ENCODE measurements at regions not wholly inside any gene's neighbourhood (a gene's known extent, or its start where the extent isn't known, plus 50 kb on each side); places are given as distances from the start of the nearest gene placed in this dataset.

- in situ Hi-C loops (cut with MboI; ENCODE audit: low sequenced_read_pairs, unreplicated experiment): no loop called here
These were observed 400.9 kb upstream of the CYLC2 start for GRCh38 chr9:102594241-102594640.

GRCh38 chr9:102587281-102587680 lies 407.9 kb upstream of the CYLC2 start:
- no peak for TF ChIP-seq CTCF (IDR thresholded peaks at IDR 0.05; ENCODE audit: borderline replicate concordance, control extremely low read depth, extremely low read depth, insufficient read depth, missing control alignments)
- in situ Hi-C loops (cut with MboI; ENCODE audit: low sequenced_read_pairs, unreplicated experiment): no loop called here

More at GRCh38 chr9:102594241-102594640, 400.9 kb upstream of the CYLC2 start:
- DNase-seq (ENCODE audit: low spot score): no peak
- TF ChIP-seq CTCF (IDR thresholded peaks at IDR 0.05; ENCODE audit: borderline replicate concordance, control extremely low read depth, extremely low read depth, insufficient read depth, missing control alignments): no peak

GRCh38 chr9:102569436-102569835 lies 425.7 kb upstream of the CYLC2 start:
- no peak for DNase-seq (ENCODE audit: low spot score)
- in situ Hi-C loops (cut with MboI; ENCODE audit: low sequenced_read_pairs, unreplicated experiment): no loop called here
- TF ChIP-seq CTCF (IDR thresholded peaks at IDR 0.05; ENCODE audit: borderline replicate concordance, control extremely low read depth, extremely low read depth, insufficient read depth, missing control alignments): no peak

More at GRCh38 chr9:102587281-102587680, 407.9 kb upstream of the CYLC2 start:
- no peak for DNase-seq (ENCODE audit: low spot score)

GRCh38 chr9:102551346-102551745 lies 443.8 kb upstream of the CYLC2 start:
- no peak for DNase-seq (ENCODE audit: low spot score)
- in situ Hi-C loops (cut with MboI; ENCODE audit: low sequenced_read_pairs, unreplicated experiment): no loop called here
- no peak for TF ChIP-seq CTCF (IDR thresholded peaks at IDR 0.05; ENCODE audit: borderline replicate concordance, control extremely low read depth, extremely low read depth, insufficient read depth, missing control alignments)

- in situ Hi-C loops (cut with MboI; ENCODE audit: low sequenced_read_pairs, unreplicated experiment): no loop called here
These were observed 444.2 kb upstream of the CYLC2 start for GRCh38 chr9:102550886-102551285.

GRCh38 chr9:102550266-102550665 lies 444.9 kb upstream of the CYLC2 start:
- DNase-seq (ENCODE audit: low spot score): no peak
- TF ChIP-seq CTCF (IDR thresholded peaks at IDR 0.05; ENCODE audit: borderline replicate concordance, control extremely low read depth, extremely low read depth, insufficient read depth, missing control alignments): no peak
- in situ Hi-C loops (cut with MboI; ENCODE audit: low sequenced_read_pairs, unreplicated experiment): no loop called here

More at GRCh38 chr9:102550886-102551285, 444.2 kb upstream of the CYLC2 start:
- no peak for DNase-seq (ENCODE audit: low spot score)
- no peak for TF ChIP-seq CTCF (IDR thresholded peaks at IDR 0.05; ENCODE audit: borderline replicate concordance, control extremely low read depth, extremely low read depth, insufficient read depth, missing control alignments)

GRCh38 chr9:102534031-102534430 lies 461.1 kb upstream of the CYLC2 start:
- in situ Hi-C loops (cut with MboI; ENCODE audit: low sequenced_read_pairs, unreplicated experiment): no loop called here
- no peak for DNase-seq (ENCODE audit: low spot score)
- TF ChIP-seq CTCF (IDR thresholded peaks at IDR 0.05; ENCODE audit: borderline replicate concordance, control extremely low read depth, extremely low read depth, insufficient read depth, missing control alignments): no peak

Data from GM13976 (cell line).